ENCODE measurements at regions not wholly inside any gene's neighbourhood (a gene's known extent, or its start where the extent isn't known, plus 50 kb on each side); places are given as distances from the start of the nearest gene placed in this dataset.

DNA sequence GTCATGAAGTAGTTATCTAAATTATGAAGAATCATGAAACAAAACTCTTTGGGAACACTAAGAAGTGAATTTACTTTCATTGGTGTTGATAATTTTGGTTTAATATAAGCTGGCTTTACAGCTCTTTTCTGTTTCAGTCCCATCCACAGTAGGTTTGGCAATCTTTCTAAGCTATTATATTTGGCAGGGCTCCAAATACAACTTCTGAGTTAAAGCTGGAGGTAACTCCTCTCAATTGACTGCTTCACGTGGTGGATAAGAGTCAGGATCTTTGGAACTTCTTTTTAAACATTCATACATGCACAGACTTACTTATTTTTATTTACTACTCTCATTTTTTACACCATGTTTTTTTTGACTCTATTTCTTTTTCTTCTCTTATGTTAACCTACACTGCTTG, 106.5 kb upstream of the EPHA3 start:
- Histone ChIP-seq H3K4me1 (ENCODE audit: low read length) (no peaks in the 10 kb centered on the region), H3K27ac (ENCODE audit: low read length) (no peak overlapping the region), H3K4me3 (ENCODE audit: low read length) (no peak overlapping the region), H3K9me3 (ENCODE audit: insufficient read depth, low read length) (no peaks in the 10 kb centered on the region), H3K27me3 (ENCODE audit: low read depth, low read length) (no peaks in the 10 kb centered on the region), H3K9ac (ENCODE audit: low read length) (no peak overlapping the region), H3K36me3 (replicated peaks; ENCODE audit: low read depth, low read length) (no peaks in the 10 kb centered on the region), H2AFZ (ENCODE audit: low read depth, low read length) (no peak overlapping the region), H4K20me1 (ENCODE audit: insufficient read depth, low read length) (no peaks in the 10 kb centered on the region), H3K4me2 (ENCODE audit: low read length) (no peak overlapping the region), H3K79me2 (ENCODE audit: low read length) (no peaks in the 10 kb centered on the region)
- TF ChIP-seq EZH2phosphoT487 (IDR thresholded peaks at IDR 0.05; ENCODE audit: low read depth) (no peak), CTCF (IDR thresholded peaks at IDR 0.05; ENCODE audit: low read depth, low read length) (no peak)

DNA sequence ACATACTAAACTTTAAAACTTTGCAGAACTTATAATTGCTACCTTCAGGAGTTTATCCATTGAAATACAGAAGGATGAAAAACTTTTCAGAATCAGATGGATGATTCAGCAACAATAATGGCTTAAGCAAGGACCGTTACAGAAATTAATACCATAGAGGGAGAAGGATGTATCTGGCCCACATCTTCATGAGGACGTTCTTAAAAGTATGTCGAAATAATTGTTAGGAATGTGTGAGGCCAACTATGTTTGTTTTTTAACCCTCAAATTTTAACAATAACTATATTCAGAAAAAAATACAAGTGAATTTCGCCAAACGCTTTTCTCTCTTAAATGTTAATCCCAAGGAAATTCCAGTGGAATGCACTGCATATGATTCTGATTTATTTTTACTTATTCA, 105.2 kb upstream of the EPHA3 start:
- Histone ChIP-seq H3K4me3 (ENCODE audit: low read length) (no peak overlapping the region), H3K4me2 (ENCODE audit: low read length) (no peak overlapping the region), H2AFZ (ENCODE audit: low read depth, low read length) (no peak overlapping the region), H3K27ac (ENCODE audit: low read length) (no peak overlapping the region), H3K36me3 (replicated peaks; ENCODE audit: low read depth, low read length) (no peaks in the 10 kb centered on the region), H3K9ac (ENCODE audit: low read length) (no peak overlapping the region), H3K27me3 (ENCODE audit: low read depth, low read length) (no peaks in the 10 kb centered on the region), H3K79me2 (ENCODE audit: low read length) (no peaks in the 10 kb centered on the region), H4K20me1 (ENCODE audit: insufficient read depth, low read length) (no peaks in the 10 kb centered on the region), H3K4me1 (ENCODE audit: low read length) (no peaks in the 10 kb centered on the region), H3K9me3 (ENCODE audit: insufficient read depth, low read length) (no peaks in the 10 kb centered on the region)
- TF ChIP-seq EZH2phosphoT487 (IDR thresholded peaks at IDR 0.05; ENCODE audit: low read depth) (no peak), CTCF (IDR thresholded peaks at IDR 0.05; ENCODE audit: low read depth, low read length) (no peak)

- no peak overlapping the region for H3K4me3 ChIP-seq (ENCODE audit: low read length)
- H3K4me1 ChIP-seq (ENCODE audit: low read length): no peaks in the 10 kb centered on the region
- no peaks in the 10 kb centered on the region for H4K20me1 ChIP-seq (ENCODE audit: insufficient read depth, low read length)
- no peaks in the 10 kb centered on the region for H3K27me3 ChIP-seq (ENCODE audit: low read depth, low read length)
- H3K36me3 ChIP-seq (replicated peaks; ENCODE audit: low read depth, low read length): no peaks in the 10 kb centered on the region
- no peak overlapping the region for H3K4me2 ChIP-seq (ENCODE audit: low read length)
- no peak overlapping the region for H3K9ac ChIP-seq (ENCODE audit: low read length)
- no peaks in the 10 kb centered on the region for H3K9me3 ChIP-seq (ENCODE audit: insufficient read depth, low read length)
- no peaks in the 10 kb centered on the region for H3K79me2 ChIP-seq (ENCODE audit: low read length)
- no peak overlapping the region for H3K27ac ChIP-seq (ENCODE audit: low read length)
- H2AFZ ChIP-seq (ENCODE audit: low read depth, low read length): no peak overlapping the region
- TF ChIP-seq CTCF (IDR thresholded peaks at IDR 0.05; ENCODE audit: low read depth, low read length): no peak
- no peak for TF ChIP-seq EZH2phosphoT487 (IDR thresholded peaks at IDR 0.05; ENCODE audit: low read depth)
Measured at GRCh38 chr3:89013536-89013935, 93.9 kb upstream of the EPHA3 start.

- Histone ChIP-seq H3K9me3 (ENCODE audit: insufficient read depth, low read length) (no peaks in the 10 kb centered on the region), H3K9ac (ENCODE audit: low read length) (no peak overlapping the region), H4K20me1 (ENCODE audit: insufficient read depth, low read length) (no peaks in the 10 kb centered on the region), H2AFZ (ENCODE audit: low read depth, low read length) (no peak overlapping the region), H3K27ac (ENCODE audit: low read length) (no peak overlapping the region), H3K36me3 (replicated peaks; ENCODE audit: low read depth, low read length) (no peaks in the 10 kb centered on the region), H3K27me3 (ENCODE audit: low read depth, low read length) (no peaks in the 10 kb centered on the region), H3K4me2 (ENCODE audit: low read length) (no peak overlapping the region), H3K4me1 (ENCODE audit: low read length) (no peaks in the 10 kb centered on the region), H3K79me2 (ENCODE audit: low read length) (no peaks in the 10 kb centered on the region), H3K4me3 (ENCODE audit: low read length) (no peak overlapping the region)
- TF ChIP-seq CTCF (IDR thresholded peaks at IDR 0.05; ENCODE audit: low read depth, low read length): no peak
- TF ChIP-seq EZH2phosphoT487 (IDR thresholded peaks at IDR 0.05; ENCODE audit: low read depth): no peak
Measured at GRCh38 chr3:89017531-89017930, 89.9 kb upstream of the EPHA3 start.

Data from OCI-LY3 (cell line).